B cell (primary cell): ENCODE measurements at regions not wholly inside any gene's neighbourhood (a gene's known extent, or its start where the extent isn't known, plus 50 kb on each side); places are given as distances from the start of the nearest gene placed in this dataset.

Source experiments
- ATAC-seq: fragments of 200-7000 bp; cut with Tn5 transposase; one replicate; pipeline ENCODE4 v1.10.0; 2021; ENCODE audit warnings: low read depth, mild to moderate bottlenecking, moderate number of reproducible peaks, moderate library complexity
- CTCF ChIA-PET: fragments of 350-600 bp; sonication (Branson Sonifier 250); formaldehyde crosslinking; loops from one replicate; lab custom pipeline; 2021; ENCODE audit warnings: antibody characterized with exemption, inconsistent platforms; lab: Charles Lee
- POLR2A ChIA-PET: fragments of 350-600 bp; sonication (Branson Sonifier 250); formaldehyde crosslinking; loops from one replicate; lab custom pipeline; 2021; ENCODE audit warnings: antibody characterized with exemption; lab: Charles Lee
- DNase-seq: peaks from one replicate; pipeline ENCODE4 v3.0.0; 2013
- H2AFZ ChIP-seq: 2 replicates; pipeline ENCODE4 v1.6.1; 2012; ENCODE audit warnings: mild to moderate bottlenecking, low read depth, low read length; ENCODE audit not compliant: insufficient read depth, poor library complexity, severe bottlenecking
- H3K27ac ChIP-seq, 2 donors: 1 replicate in 1 of 2; 2 replicates in 1 of 2; pipeline ENCODE4 v1.5.1; 2012 to 2013; ENCODE audit warnings: low read length in 2 of 2, mild to moderate bottlenecking in 2 of 2, moderate library complexity in 1 of 2
- H3K27me3 ChIP-seq, 4 experiments: fragments of 200-600 bp in 1 of 4; sonication (generic) in 1 of 4; replicated peaks in 1 of 4; 1 replicate in 2 of 4; 2 replicates in 2 of 4; pipeline versions ENCODE4 v1.6.1 to v1.7.0; 2013 to 2016; ENCODE audit warnings: low read length in 3 of 4, mild to moderate bottlenecking in 2 of 4, mixed read lengths in 1 of 4, moderate library complexity in 1 of 4; ENCODE audit not compliant: insufficient read depth in 4 of 4, control insufficient read depth in 3 of 4; ENCODE audit errors: control extremely low read depth in 1 of 4
- H3K36me3 ChIP-seq, 2 experiments: replicated peaks in 1 of 2; 1 replicate in 1 of 2; 2 replicates in 1 of 2; pipeline versions ENCODE4 v1.6.1 to v1.7.1; 2013; ENCODE audit warnings: low read length in 1 of 2; ENCODE audit not compliant: insufficient read depth in 2 of 2, control insufficient read depth in 1 of 2; ENCODE audit errors: control extremely low read depth in 1 of 2, extremely low read depth in 1 of 2
- H3K4me1 ChIP-seq, 2 donors: fragments of 200-600 bp in 1 of 2; sonication (generic) in 1 of 2; 1 replicate in 1 of 2; 2 replicates in 1 of 2; pipeline versions ENCODE4 v1.5.1 to v1.6.1; 2013 to 2017; ENCODE audit warnings: low read length in 2 of 2; ENCODE audit not compliant: control insufficient read depth in 2 of 2, insufficient read depth in 2 of 2
- H3K4me2 ChIP-seq: replicated peaks from 2 replicates; pipeline ENCODE3; 2012; ENCODE audit warnings: mild to moderate bottlenecking, low read depth, low read length; ENCODE audit not compliant: poor library complexity, severe bottlenecking
- H3K4me3 ChIP-seq, 5 experiments: fragments of 200-600 bp in 1 of 5; sonication (generic) in 1 of 5; 1 replicate in 3 of 5; 2 replicates in 2 of 5; pipeline versions ENCODE4 v1.5.1 to v1.7.0; 2011 to 2016; ENCODE audit warnings: low read length in 4 of 5, mild to moderate bottlenecking in 4 of 5, low read depth in 2 of 5, control low read depth in 1 of 5, moderate library complexity in 1 of 5; ENCODE audit not compliant: insufficient read depth in 1 of 5; ENCODE audit errors: control extremely low read depth in 1 of 5, extremely low read depth in 1 of 5
- H3K79me2 ChIP-seq: fragments of 200-600 bp; sonication (generic); one replicate; pipeline ENCODE4 v1.6.0; 2016; ENCODE audit warnings: low read length; ENCODE audit not compliant: control insufficient read depth, insufficient read depth
- H3K9ac ChIP-seq: fragments of 200-600 bp; sonication (generic); 2 replicates; pipeline ENCODE4 v1.6.1; 2017; ENCODE audit warnings: mild to moderate bottlenecking, low read length, moderate library complexity
- H3K9me3 ChIP-seq, 3 donors: one replicate each; pipeline versions ENCODE4 v1.6.1 to v1.7.1; 2013; ENCODE audit warnings: low read length in 2 of 3; ENCODE audit not compliant: control insufficient read depth in 2 of 3, insufficient read depth in 1 of 3; ENCODE audit errors: control extremely low read depth in 1 of 3
- H4K20me1 ChIP-seq: 2 replicates; pipeline ENCODE4 v1.6.0; 2012; ENCODE audit warnings: mild to moderate bottlenecking, low read length; ENCODE audit not compliant: insufficient read depth, control insufficient read depth, poor library complexity, severe bottlenecking
- H3K27ac Mint-ChIP-seq: one replicate; pipeline ENCODE4 v1.8.0; 2021; ENCODE audit warnings: mixed read lengths
- H3K27me3 Mint-ChIP-seq: one replicate; pipeline ENCODE4 v1.8.0; 2021; ENCODE audit warnings: mixed read lengths
- H3K4me1 Mint-ChIP-seq: one replicate; pipeline ENCODE4 v1.8.0; 2021; ENCODE audit warnings: mixed read lengths
- H3K4me3 Mint-ChIP-seq: one replicate; pipeline ENCODE4 v1.8.0; 2021; ENCODE audit warnings: mixed read lengths
- H3K9me3 Mint-ChIP-seq: one replicate; pipeline ENCODE4 v1.8.0; 2022; ENCODE audit warnings: mixed read lengths; ENCODE audit not compliant: insufficient read depth
- EZH2 ChIP-seq: IDR thresholded peaks from 2 replicates; pipeline ENCODE4 v1.6.1; 2012; ENCODE audit warnings: borderline replicate concordance, low read depth, mild to moderate bottlenecking, moderate library complexity, low read length; ENCODE audit not compliant: insufficient read depth, poor library complexity, severe bottlenecking
- WGBS: methylation state at CpG from one replicate; pipeline ENCODE4 v1.1.5; 2013; ENCODE audit warnings: missing lambda C conversion rate; ENCODE audit not compliant: insufficient coverage; 5-methylcytosine and 5-hydroxymethylcytosine counted together
- intact Hi-C: fragments of 100-400 bp; cut with micrococcal nuclease; formaldehyde crosslinking; loops from one replicate; pipeline ENCODE4 v1.10.0; 2022
- TF ChIP-seq, protein P1 (sequence below): fragments of 200-600 bp; IDR thresholded peaks from one replicate; pipeline ENCODE4 v1.8.0; 2022; ENCODE audit warnings: antibody characterized with exemption, mild to moderate bottlenecking

DNA sequence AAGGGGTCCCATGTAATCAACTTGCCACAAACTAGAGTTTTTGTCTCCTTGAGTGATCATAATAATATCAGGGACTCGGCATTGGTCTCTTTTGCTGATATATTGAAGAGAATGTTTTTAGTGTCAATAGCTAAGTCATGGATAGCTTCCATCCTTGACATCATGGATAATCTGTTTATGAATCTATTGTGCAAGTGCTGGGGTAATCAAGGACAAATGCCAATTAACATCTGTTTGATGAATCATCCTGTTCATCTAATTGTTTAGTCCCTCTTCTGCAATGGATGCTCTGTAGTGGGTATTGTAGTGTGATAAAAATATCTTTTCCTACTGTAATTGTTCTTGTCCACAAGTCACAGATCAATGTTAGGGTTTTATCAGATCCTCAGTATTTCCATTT is 607.5 kb upstream of the SEMA6A start:
- H3K9ac ChIP-seq, result no peak overlapping the region
- no peak for TF ChIP-seq EZH2
- TF ChIP-seq, protein P1, sequence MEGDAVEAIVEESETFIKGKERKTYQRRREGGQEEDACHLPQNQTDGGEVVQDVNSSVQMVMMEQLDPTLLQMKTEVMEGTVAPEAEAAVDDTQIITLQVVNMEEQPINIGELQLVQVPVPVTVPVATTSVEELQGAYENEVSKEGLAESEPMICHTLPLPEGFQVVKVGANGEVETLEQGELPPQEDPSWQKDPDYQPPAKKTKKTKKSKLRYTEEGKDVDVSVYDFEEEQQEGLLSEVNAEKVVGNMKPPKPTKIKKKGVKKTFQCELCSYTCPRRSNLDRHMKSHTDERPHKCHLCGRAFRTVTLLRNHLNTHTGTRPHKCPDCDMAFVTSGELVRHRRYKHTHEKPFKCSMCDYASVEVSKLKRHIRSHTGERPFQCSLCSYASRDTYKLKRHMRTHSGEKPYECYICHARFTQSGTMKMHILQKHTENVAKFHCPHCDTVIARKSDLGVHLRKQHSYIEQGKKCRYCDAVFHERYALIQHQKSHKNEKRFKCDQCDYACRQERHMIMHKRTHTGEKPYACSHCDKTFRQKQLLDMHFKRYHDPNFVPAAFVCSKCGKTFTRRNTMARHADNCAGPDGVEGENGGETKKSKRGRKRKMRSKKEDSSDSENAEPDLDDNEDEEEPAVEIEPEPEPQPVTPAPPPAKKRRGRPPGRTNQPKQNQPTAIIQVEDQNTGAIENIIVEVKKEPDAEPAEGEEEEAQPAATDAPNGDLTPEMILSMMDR, result no peak
- POLR2A ChIA-PET, result no interaction called here
- no peaks in the 10 kb centered on the region for H4K20me1 ChIP-seq
- no peaks in the 10 kb centered on the region for H3K36me3 ChIP-seq
- H3K27ac Mint-ChIP-seq, result no peak overlapping the region
- CTCF ChIA-PET, result no interaction called here
- no peak overlapping the region for H3K4me3 ChIP-seq
- H3K9me3 ChIP-seq, result no peaks in the 10 kb centered on the region
- ATAC-seq, result no peak
- DNase-seq, result no peak
- no peak overlapping the region for H3K27ac ChIP-seq
- intact Hi-C loops, result no loop called here
- H3K9me3 Mint-ChIP-seq, result no peaks in the 10 kb centered on the region
- no CpG with 5 or more reads among the region's 1 CpG for WGBS
- no peak overlapping the region for H3K4me3 Mint-ChIP-seq
- H2AFZ ChIP-seq, result no peak overlapping the region
- no peaks in the 10 kb centered on the region for H3K4me1 Mint-ChIP-seq
- H3K27me3 ChIP-seq, result no peaks in the 10 kb centered on the region
- H3K27me3 Mint-ChIP-seq, result no peaks in the 10 kb centered on the region
- H3K79me2 ChIP-seq, result no peaks in the 10 kb centered on the region
- H3K4me2 ChIP-seq, result no peak overlapping the region
- H3K4me1 ChIP-seq, result no peaks in the 10 kb centered on the region

- peaks cover 0 to 2% (median 0%) of the 10 kb centered on the region in 3 donors for H3K9me3 ChIP-seq
- DNase-seq (no peak), ATAC-seq (no peak)
- no CpG with 5 or more reads among the region's 1 CpG for whole genome bisulfite sequencing
- ChIA-PET POLR2A (no interaction called here), CTCF (no interaction called here)
- no peaks in the 10 kb centered on the region for H3K79me2 ChIP-seq
- no peak overlapping the region for H3K4me2 ChIP-seq
- H3K36me3 ChIP-seq, result no peaks in the 10 kb centered on the region
- H3K9ac ChIP-seq, result no peak overlapping the region
- no peak overlapping the region for H3K27ac ChIP-seq
- TF ChIP-seq, protein P1, result no peak
- TF ChIP-seq EZH2, result no peak
- no peak overlapping the region for H2AFZ ChIP-seq
- H3K4me1 Mint-ChIP-seq, result no peaks in the 10 kb centered on the region
- H3K4me3 Mint-ChIP-seq, result no peak overlapping the region
- no peaks in the 10 kb centered on the region for H3K4me1 ChIP-seq
- H3K4me3 ChIP-seq, result no peak overlapping the region
- H4K20me1 ChIP-seq, result no peaks in the 10 kb centered on the region
- no peaks in the 10 kb centered on the region for H3K27me3 ChIP-seq
- no peaks in the 10 kb centered on the region for H3K9me3 Mint-ChIP-seq
- H3K27me3 Mint-ChIP-seq, result no peaks in the 10 kb centered on the region
- intact Hi-C loops, result no loop called here
- H3K27ac Mint-ChIP-seq, result no peak overlapping the region
Measured at GRCh38 chr5:117177302-117177701, 602.7 kb upstream of the SEMA6A start.
